ENCODE measurements at regions not wholly inside any gene's neighbourhood (a gene's known extent, or its start where the extent isn't known, plus 50 kb on each side); places are given as distances from the start of the nearest gene placed in this dataset.

DNA sequence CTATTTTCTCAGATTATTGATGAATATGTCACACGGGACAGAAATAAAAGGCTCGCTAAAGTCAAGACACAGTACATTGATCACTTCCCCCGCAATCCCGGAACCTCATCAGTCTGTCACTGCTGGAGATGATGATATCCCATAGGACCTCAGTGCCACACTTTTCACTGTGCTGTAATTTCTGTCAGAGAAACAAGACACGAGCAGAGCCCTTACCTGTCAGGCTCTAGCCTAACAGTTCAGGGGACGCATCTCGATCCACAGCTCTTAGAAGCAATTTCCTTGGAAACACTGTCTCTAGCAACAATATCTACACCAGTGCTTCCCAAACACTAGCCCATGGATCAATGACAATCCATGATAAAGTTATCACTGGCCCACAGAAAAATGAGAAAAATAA lies 140.0 kb downstream of the GRIN2B start:
- ATAC-seq (no peak), FAIRE-seq (no peak), DNase-seq (ENCODE audit: low spot score) (no peak)
- ChIA-PET CTCF (ENCODE audit: low intra/inter-chr PET ratio, low total read pairs) (no interaction called here), POLR2A (no interaction called here)
- Histone ChIP-seq H2AFZ (ENCODE audit: low read length) (no peak overlapping the region), H3K4me1 (ENCODE audit: insufficient read depth, low read length) (no peaks in the 10 kb centered on the region), H3K9ac (ENCODE audit: insufficient read depth, low read depth, low read length) (no peak overlapping the region), H3K27me3 (ENCODE audit: control insufficient read depth in 1 of 2, insufficient read depth in 2 of 2, low read length in 2 of 2) (no peaks in the 10 kb centered on the region), H3K4me3 (replicated peaks in 1 of 3; ENCODE audit: insufficient read depth in 1 of 3, low read depth in 2 of 3, low read length in 3 of 3) (no peak overlapping the region), H4K20me1 (ENCODE audit: insufficient read depth, low read length) (no peaks in the 10 kb centered on the region), H3K79me2 (ENCODE audit: insufficient read depth, low read length) (no peaks in the 10 kb centered on the region), H3K27ac (ENCODE audit: extremely low read length, insufficient read depth, low read length) (no peak overlapping the region), H3K4me2 (ENCODE audit: low read depth, low read length) (no peak overlapping the region), H3K36me3 (replicated peaks in 1 of 2; ENCODE audit: control insufficient read depth in 1 of 2, insufficient read depth in 2 of 2, low read length in 2 of 2) (no peaks in the 10 kb centered on the region), H3K9me3 (ENCODE audit: low read length) (no peaks in the 10 kb centered on the region)
- in situ Hi-C loops (cut with HindIII; ENCODE audit: extremely low pct_ligation_motif_present, low pct_unique_long_range_greater_than_20kb) (no loop called here), intact Hi-C loops (cut with micrococcal nuclease; ENCODE audit: unreplicated experiment) (no loop called here)
- 50% methylated on average over 7 of the region's 7 CpGs for whole genome bisulfite sequencing (ENCODE audit: low lambda C conversion rate)
- no TSS peak for BruUV-seq (replicated peaks)
- TF ChIP-seq ARID3A (IDR thresholded peaks at IDR 0.05; ENCODE audit: low read depth, low read length) = no peak
- no peak for TF ChIP-seq ZKSCAN1 (IDR thresholded peaks at IDR 0.05; ENCODE audit: low read length)
- TF ChIP-seq SMAD9 (CRISPR knock-in tag; IDR thresholded peaks at IDR 0.05) = no peak
- no peak for TF ChIP-seq ZFY (CRISPR knock-in tag; IDR thresholded peaks at IDR 0.05)
- no peak for TF ChIP-seq ZFP36 (IDR thresholded peaks at IDR 0.05; ENCODE audit: borderline replicate concordance, low read depth, low read length, partially characterized antibody)
- TF ChIP-seq ZNF777 (CRISPR knock-in tag; IDR thresholded peaks at IDR 0.05) = no peak
- TF ChIP-seq FOXK2 (IDR thresholded peaks at IDR 0.05) = no peak
- TF ChIP-seq, protein P1, sequence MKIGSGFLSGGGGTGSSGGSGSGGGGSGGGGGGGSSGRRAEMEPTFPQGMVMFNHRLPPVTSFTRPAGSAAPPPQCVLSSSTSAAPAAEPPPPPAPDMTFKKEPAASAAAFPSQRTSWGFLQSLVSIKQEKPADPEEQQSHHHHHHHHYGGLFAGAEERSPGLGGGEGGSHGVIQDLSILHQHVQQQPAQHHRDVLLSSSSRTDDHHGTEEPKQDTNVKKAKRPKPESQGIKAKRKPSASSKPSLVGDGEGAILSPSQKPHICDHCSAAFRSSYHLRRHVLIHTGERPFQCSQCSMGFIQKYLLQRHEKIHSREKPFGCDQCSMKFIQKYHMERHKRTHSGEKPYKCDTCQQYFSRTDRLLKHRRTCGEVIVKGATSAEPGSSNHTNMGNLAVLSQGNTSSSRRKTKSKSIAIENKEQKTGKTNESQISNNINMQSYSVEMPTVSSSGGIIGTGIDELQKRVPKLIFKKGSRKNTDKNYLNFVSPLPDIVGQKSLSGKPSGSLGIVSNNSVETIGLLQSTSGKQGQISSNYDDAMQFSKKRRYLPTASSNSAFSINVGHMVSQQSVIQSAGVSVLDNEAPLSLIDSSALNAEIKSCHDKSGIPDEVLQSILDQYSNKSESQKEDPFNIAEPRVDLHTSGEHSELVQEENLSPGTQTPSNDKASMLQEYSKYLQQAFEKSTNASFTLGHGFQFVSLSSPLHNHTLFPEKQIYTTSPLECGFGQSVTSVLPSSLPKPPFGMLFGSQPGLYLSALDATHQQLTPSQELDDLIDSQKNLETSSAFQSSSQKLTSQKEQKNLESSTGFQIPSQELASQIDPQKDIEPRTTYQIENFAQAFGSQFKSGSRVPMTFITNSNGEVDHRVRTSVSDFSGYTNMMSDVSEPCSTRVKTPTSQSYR (CRISPR knock-in tag; IDR thresholded peaks at IDR 0.05; ENCODE audit: borderline replicate concordance) = no peak
- TF ChIP-seq ZMYM2 (CRISPR knock-in tag; IDR thresholded peaks at IDR 0.05) = no peak
- no peak for TF ChIP-seq GTF2F1 (IDR thresholded peaks at IDR 0.05; ENCODE audit: low read length)

Measured in HepG2 (cell line).